BE2C (cell line): ENCODE measurements at regions not wholly inside any gene's neighbourhood (a gene's known extent, or its start where the extent isn't known, plus 50 kb on each side); places are given as distances from the start of the nearest gene placed in this dataset.
"Not testable (repeated sequence)": the region's sequence is repeated elsewhere in the genome, so short reads cannot be mapped to it uniquely, and the experiment has no call there.

Source experiments
- DNase-seq: peaks from one replicate; pipeline ENCODE4 v3.0.0-alpha.2; 2020
- H3K27me3 ChIP-seq: fragments of 250-450 bp; sonication (Bioruptor Pico); 2 replicates; pipeline ENCODE4 v1.5.1; 2020; ENCODE audit warnings: mild to moderate bottlenecking
- H3K36me3 ChIP-seq: fragments of 250-450 bp; sonication (Bioruptor Pico); 2 replicates; pipeline ENCODE4 v1.5.1; 2020; ENCODE audit warnings: mild to moderate bottlenecking
- H3K4me1 ChIP-seq: fragments of 250-450 bp; sonication (Bioruptor Pico); 2 replicates; pipeline ENCODE4 v1.5.1; 2020
- H3K4me3 ChIP-seq: 2 replicates; pipeline ENCODE4 v1.5.1; 2011; ENCODE audit warnings: low read depth, low read length
- H3K9me3 ChIP-seq: fragments of 250-450 bp; sonication (Bioruptor Pico); 2 replicates; pipeline ENCODE4 v1.5.1; 2020
- TF ChIP-seq, protein P1 (sequence below): IDR thresholded peaks from 2 replicates; pipeline ENCODE4 v1.5.1; 2012; ENCODE audit warnings: mild to moderate bottlenecking, low read depth, low read length

- no peaks in the 10 kb centered on the region for H3K9me3 ChIP-seq
- TF ChIP-seq, protein P1, sequence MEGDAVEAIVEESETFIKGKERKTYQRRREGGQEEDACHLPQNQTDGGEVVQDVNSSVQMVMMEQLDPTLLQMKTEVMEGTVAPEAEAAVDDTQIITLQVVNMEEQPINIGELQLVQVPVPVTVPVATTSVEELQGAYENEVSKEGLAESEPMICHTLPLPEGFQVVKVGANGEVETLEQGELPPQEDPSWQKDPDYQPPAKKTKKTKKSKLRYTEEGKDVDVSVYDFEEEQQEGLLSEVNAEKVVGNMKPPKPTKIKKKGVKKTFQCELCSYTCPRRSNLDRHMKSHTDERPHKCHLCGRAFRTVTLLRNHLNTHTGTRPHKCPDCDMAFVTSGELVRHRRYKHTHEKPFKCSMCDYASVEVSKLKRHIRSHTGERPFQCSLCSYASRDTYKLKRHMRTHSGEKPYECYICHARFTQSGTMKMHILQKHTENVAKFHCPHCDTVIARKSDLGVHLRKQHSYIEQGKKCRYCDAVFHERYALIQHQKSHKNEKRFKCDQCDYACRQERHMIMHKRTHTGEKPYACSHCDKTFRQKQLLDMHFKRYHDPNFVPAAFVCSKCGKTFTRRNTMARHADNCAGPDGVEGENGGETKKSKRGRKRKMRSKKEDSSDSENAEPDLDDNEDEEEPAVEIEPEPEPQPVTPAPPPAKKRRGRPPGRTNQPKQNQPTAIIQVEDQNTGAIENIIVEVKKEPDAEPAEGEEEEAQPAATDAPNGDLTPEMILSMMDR: no peak
- H3K4me1 ChIP-seq: no peaks in the 10 kb centered on the region
- H3K4me3 ChIP-seq: no peak overlapping the region
- DNase-seq: no peak
- H3K36me3 ChIP-seq: no peaks in the 10 kb centered on the region
- H3K27me3 ChIP-seq: no peaks in the 10 kb centered on the region
Measured at GRCh38 chr15:39260791-39261190, 320.1 kb upstream of the THBS1 start.

DNA sequence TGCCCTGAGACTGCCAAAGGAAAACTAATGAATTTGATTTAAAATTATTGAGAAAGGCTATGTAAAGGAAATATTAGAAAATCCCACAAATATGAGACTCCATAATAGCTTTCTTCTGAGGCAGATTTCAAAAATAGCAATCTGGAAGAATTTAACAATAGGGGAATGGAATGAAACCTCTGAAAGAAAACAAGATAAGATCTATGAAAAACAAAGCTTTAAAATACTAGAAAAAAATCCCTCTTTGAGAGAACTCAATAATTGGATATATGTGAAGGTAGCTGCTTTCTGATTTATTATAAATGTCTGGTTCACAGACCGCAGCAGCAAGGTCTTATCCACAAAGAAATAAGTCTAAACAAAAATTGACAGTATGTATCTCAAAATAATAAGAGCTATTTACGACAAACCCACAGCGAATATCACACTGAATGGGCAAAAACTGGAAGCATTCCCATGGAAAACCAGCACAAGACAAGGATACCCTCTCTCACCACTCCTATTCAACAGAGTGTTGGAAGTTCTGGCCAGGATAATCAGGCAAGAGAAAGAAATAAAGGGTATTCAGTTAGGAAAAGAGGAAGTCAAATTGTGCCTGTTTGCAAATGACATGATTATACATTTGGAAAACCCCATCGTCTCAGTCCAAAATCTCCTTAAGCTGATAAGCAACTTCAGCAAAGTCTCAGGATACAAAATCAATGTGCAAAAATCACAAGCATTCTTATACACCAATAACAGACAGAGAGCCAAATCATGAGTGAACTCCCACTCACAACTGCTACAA, 319.3 kb upstream of the THBS1 start:
- not testable (repeated sequence) for DNase-seq, H3K36me3 ChIP-seq, H3K4me1 ChIP-seq, H3K9me3 ChIP-seq, H3K4me3 ChIP-seq, H3K27me3 ChIP-seq

GRCh38 chr15:39262995-39263772, 317.7 kb upstream of the THBS1 start:
- not testable (repeated sequence) for H3K36me3 ChIP-seq, H3K9me3 ChIP-seq, H3K4me3 ChIP-seq, H3K4me1 ChIP-seq, H3K27me3 ChIP-seq, DNase-seq

GRCh38 chr15:39265261-39265660, 315.6 kb upstream of the THBS1 start:
- H3K9me3 ChIP-seq: no peaks in the 10 kb centered on the region
- TF ChIP-seq, protein P1: no peak

DNA sequence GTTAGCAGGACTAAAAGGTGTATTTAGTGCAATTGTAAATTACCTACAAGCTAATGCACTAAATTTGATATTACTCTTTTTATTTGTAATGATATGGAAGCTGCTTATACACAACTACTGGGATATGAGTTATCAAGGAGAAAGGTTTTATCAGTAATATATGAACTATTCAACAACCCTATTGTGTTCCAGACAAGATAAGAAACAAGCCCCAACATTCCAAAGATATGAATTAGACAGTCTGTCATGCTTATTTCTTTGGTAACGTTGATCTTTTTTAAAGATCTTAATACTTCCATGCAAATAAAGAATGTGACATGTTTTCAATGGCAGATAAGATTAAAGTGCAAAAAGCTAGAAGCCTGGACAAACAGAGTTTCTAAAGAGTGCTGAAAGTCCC, 314.0 kb upstream of the THBS1 start:
- H3K4me1 ChIP-seq: no peaks in the 10 kb centered on the region
- DNase-seq: no peak
- H3K27me3 ChIP-seq: no peaks in the 10 kb centered on the region; the same call in 1 of the 2 replicates
- no peaks in the 10 kb centered on the region for H3K36me3 ChIP-seq
- no peaks in the 10 kb centered on the region for H3K9me3 ChIP-seq
- TF ChIP-seq, protein P1: no peak
- no peak overlapping the region for H3K4me3 ChIP-seq

More at GRCh38 chr15:39265261-39265660, 315.6 kb upstream of the THBS1 start:
- H3K4me1 ChIP-seq: no peaks in the 10 kb centered on the region
- no peaks in the 10 kb centered on the region for H3K27me3 ChIP-seq
- no peak for DNase-seq
- H3K36me3 ChIP-seq: no peaks in the 10 kb centered on the region
- no peak overlapping the region for H3K4me3 ChIP-seq

DNA sequence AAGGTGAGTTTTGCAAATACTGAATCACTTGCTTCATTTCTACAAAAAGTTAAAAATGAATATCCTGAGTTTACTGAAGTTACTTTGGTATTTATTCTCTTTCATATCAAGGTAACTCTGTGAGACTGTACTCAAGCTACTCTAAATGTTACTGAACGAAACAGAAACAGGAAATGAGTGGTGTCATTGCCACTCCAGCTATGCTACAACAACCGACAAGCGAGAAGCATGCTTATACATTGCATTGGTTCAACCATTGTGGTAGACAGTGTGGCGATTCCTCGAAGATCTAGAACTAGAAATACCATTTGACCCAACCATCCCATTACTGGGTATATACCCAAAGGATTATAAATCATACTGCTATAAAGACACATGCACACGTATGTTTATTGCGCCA, 313.2 kb upstream of the THBS1 start:
- TF ChIP-seq, protein P1: no peak
- no peaks in the 10 kb centered on the region for H3K9me3 ChIP-seq
- H3K36me3 ChIP-seq: no peaks in the 10 kb centered on the region
- DNase-seq: no peak
- H3K27me3 ChIP-seq: no peaks in the 10 kb centered on the region; the same call in 1 of the 2 replicates
- no peaks in the 10 kb centered on the region for H3K4me1 ChIP-seq
- no peak overlapping the region for H3K4me3 ChIP-seq

GRCh38 chr15:39269352-39269751, 311.5 kb upstream of the THBS1 start:
- TF ChIP-seq, protein P1: no peak
- H3K9me3 ChIP-seq: no peaks in the 10 kb centered on the region
- no peaks in the 10 kb centered on the region; the same call in 1 of the 2 replicates for H3K27me3 ChIP-seq
- H3K4me3 ChIP-seq: no peak overlapping the region
- no peaks in the 10 kb centered on the region for H3K36me3 ChIP-seq
- no peaks in the 10 kb centered on the region for H3K4me1 ChIP-seq
- no peak for DNase-seq
